ENCODE measurements at regions not wholly inside any gene's neighbourhood (a gene's known extent, or its start where the extent isn't known, plus 50 kb on each side); places are given as distances from the start of the nearest gene placed in this dataset.
"Not testable (repeated sequence)": the region's sequence is repeated elsewhere in the genome, so short reads cannot be mapped to it uniquely, and the experiment has no call there.

DNA sequence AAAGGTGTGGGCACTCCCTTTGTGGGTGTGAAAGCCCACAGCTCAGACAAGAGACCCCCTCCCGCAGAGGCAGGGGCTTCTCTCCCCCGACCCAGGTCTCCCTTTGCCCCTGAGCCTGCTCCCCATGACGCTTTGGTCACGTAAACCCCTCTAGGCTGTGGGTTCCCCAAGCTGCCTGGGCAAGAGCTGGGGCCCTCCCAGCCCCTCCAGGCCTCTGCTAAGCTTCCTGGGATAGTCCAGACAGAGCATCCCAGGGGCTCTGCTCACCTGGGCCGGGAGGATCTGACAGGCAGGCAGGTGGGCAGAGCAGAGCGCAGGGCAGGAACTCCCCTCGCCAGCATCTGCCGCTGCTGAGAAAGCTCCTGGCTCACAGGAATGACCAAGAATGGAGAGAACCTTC is 177.3 kb downstream of the BANP start:
- no peak for DNase-seq

DNA sequence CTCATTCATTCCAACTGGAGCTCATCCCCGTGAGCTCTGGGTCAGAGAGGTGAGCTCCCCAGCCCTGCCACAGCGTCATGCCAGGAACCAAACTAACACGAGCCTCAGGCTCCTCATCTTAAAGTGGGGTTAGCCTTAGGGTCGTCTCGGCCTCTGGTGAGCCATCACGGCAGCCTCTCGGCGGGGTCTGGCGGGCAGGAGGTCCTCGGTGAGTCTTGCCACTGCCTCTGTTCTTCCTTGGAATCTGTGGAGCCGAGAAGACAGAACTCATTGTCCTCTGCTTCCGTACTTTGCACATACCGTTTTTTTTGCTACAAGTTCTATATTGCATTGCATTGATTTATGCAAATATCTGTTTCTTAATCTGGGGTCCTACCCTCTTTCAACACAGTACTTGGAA is 177.9 kb downstream of the BANP start:
- DNase-seq = not testable (repeated sequence)

DNA sequence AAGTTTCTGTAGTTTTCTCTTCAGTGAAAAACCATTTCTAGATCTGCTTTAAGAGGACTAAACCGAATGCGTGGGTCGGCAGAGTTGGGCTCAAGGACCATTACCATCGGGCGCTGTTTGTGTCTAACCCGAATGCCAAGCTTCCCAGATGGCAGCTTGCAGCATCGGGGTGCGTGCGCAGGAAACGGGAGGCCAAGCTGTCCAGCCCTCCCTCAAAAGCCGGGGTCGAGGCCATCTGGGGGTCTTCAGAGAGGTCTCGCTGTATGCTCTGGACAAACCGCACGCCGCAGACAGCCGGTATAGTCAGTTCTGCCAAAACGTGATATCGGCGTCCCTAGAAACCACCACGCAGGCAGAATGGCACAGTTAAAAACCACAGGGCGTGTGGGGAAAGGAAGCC is 178.8 kb downstream of the BANP start:
- DNase-seq = no peak

DNA sequence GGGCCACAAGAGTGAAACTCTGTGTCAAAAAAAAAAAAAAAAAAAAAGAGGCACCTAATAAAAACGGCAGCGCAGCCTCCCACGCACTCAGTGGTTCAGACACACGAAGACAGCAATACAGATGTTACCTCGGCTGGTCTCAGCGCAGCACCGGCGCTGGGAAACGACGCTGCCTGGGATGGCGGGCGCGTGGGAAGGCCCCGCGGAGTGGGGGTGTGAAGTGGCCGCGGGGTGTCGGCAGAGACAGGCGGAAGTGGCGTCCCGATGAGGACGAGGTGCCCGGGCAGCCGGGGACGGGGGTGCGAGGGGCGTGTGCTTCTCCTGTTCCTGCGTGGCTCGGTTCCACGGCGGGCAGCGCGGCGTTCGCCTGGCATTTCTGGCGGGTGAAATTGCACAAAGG is 179.4 kb downstream of the BANP start:
- no peak for DNase-seq

DNA sequence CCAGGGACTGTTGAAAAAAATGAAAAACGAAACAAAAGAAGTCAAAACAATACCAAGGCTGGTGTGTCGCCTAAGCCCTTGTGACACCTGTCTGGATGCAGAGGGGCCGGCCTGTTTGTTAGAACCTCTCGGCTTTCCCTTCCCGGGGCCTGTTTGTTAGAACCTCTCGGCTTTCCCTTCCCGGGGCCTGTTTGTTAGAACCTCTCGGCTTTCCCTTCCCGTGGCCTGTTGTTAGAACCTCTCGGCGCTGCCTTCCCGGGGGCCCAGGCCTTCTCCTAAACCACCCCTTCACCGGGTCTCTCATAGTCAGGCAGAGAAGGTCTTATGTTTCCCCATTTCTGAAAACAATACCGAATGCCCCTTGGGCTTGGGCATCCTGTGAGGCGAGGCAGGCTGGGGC is 180.0 kb downstream of the BANP start:
- DNase-seq = no peak

DNA sequence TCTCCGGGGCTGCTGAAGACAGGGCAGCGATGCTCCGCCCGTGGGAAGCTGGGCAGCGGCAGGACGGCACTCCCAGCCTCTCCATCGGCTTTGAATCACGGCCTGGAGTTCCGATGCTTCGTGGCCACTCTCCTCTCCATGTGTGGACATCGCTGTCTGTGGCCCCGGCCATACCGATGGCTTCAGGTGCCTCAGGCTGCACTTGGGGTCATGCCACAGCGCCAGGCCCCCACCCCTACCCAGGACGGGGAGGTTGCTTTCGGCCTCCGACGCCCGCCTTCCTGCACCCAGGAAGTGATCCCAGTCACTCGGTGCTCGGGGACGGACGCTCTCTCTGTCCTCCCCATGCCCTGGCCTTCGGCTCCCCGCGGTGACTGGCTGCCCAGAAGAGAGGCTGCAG is 180.7 kb downstream of the BANP start:
- DNase-seq = no peak

DNA sequence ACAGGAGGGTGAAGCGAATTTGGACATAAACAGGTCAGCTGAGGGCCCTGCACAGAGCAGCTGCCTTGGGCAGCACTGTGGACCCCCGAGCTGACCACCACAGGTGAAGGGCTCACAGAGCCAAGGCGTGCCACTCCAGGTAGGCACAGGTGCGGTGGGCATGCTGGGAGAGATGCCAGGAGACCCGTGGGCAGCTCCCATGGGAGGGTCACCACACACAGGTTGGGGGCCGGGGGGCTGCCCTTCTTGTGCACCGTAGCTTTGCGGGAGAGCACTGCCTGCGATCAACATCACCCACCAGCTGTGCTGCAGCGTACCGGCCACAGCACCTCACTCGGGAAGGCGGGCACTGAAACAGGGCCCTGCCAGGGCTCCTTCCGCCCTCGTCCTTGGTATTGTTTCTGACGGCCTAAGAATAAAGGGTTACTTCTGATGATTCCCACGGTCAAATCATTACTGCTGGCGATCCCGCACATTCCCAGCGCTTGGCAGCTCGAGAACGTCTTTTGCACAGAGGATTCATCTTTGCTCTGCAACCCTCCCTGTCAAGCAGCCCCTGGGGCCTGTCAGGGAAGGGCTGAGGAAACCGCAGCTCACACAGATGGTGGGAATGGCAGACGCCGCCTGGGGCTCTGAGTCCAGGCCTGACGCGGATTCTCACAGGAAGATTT is 181.7 kb downstream of the BANP start:
- no peak for DNase-seq

DNA sequence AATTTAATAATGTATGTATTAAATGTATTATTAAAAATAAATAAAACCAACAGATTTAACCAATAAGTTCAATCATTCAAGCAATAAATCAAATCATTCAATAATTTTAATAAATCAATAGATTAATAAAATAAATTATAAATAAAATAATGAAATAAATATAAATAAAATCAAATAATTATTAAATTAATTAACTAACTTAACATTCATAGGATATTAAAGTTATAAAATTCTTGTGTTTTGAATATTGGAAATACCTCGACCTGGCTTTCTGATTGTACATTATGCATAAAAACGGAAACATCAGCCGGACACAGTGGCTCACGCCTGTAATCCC is 182.2 kb downstream of the BANP start:
- no peak for DNase-seq

DNA sequence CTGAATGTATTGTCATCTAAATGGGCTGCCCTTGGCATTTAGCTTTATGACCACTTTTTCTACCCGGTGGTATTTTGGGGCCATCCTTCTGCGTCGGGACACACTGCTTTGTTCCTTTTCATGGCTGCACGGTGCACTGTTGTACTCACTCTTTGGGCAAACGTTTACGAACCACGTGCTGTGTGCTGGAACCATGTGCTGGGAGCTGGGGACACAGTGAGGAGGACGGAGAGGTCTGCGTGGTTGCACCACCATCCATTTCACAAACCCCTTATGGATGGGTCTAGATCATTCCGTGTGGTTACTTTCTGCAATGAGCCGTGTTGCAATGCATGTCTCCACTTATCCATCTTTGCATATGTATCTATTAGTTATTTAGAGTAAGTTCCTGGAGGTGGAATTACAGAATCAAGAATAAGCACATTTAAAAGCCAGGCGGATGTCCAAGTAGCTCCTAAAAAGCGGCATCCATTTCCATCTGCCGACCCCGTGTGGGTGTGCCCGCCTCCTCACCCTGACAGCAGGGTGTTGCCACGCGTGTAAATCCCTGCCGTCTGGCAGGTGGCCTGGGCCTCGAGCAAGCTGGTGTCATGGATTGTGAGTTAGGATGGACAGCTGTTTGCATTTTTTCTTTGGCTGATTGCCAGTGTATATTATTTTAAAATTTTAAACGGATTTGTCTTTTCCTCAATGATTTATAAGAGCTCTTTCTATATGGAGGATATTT is 183.1 kb downstream of the BANP start:
- not testable (repeated sequence) for DNase-seq

DNA sequence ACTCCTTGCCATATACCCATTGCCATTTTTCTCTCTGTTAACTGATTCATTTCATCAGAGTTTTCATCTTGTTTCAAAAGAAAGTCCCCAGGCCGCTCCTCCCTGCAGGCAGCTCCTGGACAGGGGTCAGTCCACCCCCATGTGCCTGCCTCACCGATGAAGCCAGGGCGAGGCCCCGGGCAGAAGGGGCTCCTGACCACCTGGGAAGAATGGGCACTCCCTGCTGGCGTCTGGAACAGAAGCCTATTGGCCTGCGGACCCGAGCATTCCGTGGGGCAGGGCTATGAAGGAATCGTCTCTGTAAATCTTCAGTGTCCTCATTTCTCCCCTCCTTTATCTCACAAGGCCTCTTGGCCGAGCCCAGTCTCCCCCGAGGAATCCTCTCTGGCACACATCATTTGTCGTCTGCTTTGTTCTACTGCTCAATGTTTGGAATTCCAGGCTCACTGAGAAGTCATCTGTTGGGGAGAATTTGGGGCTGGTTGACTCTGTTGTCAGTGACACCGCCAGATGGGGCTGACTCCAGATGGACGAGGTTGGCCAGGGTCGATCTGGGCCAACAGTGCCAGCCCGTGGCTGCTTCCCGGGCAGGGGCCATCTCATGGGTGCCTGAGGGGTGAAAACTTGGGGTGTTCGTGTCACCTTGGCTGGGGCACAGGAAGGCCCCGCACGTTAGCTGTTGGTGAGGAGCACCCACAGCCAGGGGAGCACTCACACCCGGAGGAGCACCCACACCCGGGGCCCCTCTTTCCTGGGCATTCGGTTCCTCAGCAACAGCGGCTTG is 183.9 kb downstream of the BANP start:
- not testable (repeated sequence) for DNase-seq

DNA sequence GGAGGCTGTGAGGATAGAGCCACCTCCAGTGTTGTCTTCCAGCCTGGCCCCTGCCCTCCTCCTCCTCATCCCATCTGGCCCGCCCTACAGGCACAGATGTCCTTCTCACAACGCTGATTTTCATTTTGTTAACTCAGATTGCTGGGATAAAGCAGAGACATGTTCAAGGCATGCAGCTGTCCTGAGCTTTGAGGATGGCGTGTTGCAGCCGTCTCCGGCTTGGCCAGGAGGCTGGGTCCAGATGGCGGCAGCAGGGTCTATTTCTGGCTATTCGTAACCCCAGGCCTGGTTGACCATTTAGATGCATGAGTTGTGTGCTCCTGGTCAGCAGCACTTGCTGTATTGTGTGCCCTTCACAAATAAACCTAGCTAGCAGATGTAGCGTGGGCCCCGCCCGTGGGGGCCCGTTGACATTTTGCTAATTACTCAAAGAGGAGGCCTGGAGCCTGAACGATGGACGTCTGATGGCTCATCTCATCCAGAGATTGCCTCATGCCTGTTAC is 185.0 kb downstream of the BANP start:
- DNase-seq = not testable (repeated sequence)

DNA sequence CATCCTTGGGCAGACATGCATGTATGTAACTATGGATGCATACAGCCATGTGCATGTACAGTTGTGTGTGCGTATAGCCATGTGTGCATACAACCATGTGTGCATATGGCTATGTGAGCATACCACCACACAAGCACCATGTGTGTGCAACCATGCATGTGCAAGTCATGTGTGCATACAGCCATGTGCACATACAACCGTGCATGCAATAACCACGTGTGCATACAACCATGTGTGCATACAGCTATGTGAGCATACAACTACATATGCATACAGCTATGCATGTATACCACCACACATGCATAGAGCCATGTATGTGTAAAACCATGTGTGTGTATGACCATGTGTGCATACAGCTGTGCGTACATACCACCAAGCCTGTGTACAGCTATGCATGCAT is 185.7 kb downstream of the BANP start:
- not testable (repeated sequence) for DNase-seq

DNA sequence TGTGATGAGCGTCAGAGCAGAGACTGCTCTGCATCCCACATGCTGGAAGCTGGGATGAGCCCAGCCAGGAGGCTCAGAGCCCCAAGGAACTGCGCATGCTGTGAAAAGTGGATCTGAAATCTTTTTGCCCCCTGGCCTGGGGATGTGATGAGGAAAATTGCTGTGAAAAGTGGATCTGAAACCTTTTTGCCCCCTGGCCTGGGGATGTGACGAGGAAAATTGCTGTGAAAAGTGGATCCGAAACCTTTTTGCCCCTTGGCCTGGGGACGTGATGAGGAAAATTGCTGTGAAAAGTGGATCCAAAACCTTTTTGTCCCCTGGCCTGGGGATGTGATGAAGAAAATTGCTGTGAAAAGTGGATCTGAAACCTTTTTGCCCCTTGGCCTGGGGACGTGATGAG is 187.9 kb downstream of the BANP start:
- DNase-seq = not testable (repeated sequence)

DNA sequence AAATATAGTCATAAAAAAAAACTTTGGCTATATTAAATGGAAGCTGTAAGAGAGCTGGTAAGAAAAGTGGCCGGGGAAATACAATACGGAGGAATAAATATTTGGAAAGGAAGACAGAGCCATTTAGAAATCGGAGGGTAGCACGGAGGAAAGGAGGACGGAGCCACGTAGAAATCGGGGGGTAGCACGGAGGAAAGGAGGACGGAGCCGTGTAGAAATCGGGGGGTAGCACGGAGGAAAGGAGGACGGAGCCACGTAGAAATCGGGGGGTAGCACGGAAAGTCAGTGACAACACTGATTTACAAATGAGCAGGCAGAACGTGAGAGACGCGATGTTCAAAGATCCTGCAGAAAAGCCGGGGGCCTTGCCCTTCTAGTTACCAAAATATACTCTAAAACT is 189.0 kb downstream of the BANP start:
- DNase-seq = not testable (repeated sequence)

DNA sequence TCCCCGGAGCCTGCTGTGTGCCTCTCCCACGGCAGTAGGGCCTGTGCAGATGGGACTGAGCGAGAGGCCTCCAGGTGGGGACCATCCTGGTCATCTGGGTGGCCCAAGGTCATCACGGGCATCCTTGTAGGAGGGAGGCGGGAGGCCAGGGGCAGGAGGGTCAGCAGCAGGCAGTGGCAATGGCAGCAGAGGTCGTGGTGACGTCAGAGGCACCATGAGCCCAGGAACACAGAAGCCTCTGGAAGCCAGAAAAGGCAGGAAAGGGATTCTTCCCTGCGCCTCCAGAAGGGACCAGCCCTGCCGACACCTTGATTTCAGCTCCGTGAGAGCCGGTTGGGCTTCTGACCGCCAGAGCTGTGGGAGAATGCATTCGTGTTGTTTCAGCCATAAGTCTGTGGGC is 190.3 kb downstream of the BANP start:
- DNase-seq = no peak

DNA sequence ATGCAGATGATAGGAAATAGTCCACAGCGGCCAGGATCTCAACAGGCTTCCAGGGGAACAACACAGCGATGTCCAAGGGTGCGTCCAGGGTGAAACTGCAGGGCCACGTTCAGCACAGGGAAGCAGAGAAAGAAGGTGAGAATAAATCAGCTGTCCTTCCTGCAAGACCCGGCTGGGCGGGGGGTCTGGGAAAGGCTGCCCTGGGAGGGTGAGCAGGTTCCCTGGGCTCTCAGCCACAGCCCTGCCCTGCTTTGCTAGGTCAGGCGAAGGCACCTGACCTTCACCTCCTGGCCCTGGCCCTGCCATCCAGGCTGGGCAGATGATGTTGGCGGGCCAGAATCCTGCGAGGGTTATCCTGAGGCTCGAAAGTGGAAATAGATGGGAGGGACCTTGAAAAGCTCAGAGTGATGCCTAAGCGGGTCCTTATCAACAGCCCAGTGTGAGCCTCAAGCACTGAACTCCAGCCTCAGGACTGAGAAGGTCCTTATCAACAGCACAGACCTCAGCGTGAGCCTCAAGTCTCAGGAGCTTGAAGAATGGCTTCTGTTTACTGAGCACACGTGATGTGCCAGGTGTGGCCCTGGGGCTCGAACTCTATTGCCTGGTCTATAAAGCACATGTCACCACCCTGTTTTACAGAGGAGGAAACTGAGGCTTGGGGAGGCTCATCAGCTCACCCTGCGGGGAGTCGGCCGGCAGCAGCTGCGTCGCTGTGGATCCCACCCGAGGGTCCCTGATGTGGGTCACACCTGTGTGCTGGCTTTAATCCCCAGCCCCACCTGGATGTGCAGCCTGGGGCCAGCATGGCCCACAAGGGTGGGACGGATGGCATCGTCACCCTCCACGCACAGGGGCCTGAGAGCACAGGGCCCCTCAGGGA is 191.1 kb downstream of the BANP start:
- DNase-seq = not testable (repeated sequence)

DNA sequence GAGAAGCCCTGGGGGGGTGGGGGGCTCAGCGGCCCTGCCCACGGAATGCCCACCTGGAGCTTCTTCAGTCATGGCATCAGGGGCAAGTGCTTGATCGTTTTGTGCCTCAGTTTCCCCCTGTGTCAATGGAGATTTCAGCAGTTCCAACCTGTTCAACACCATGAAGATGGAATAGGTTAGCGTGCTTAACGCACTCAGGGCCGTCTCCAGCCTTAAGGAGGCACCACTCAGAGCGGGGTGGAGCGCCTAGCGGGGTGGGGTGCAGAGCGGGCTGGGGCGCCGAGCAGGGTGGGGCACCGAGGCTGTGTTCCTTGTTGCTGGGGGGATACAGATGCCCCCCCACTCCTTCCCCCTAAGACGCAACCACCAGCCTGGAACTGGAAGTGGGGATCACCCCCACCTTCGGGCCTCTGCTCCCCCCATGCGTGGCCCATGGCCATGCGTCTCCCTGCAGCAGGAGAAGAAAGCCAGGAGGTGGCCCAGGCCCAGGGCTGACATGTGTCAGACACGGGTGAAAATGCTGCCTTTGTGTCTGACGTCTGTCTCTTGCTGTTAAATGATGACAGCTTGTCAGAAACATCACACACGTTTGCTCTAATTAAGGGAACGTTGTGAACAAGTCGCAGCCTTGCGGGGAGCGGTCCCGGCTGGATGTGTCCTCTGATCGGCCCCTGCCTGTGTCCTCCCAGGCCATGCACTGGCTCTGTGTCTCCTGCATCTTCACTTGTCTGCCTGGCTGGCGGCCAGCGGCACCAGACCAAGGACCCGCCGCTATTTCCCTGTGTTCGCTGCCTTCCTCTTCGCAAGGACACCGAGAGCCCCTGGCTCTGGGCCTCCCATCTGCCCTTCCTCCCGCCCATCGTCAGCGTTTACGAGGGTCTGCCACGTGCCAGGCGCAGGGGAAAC is 192.1 kb downstream of the BANP start:
- DNase-seq = not testable (repeated sequence)

DNA sequence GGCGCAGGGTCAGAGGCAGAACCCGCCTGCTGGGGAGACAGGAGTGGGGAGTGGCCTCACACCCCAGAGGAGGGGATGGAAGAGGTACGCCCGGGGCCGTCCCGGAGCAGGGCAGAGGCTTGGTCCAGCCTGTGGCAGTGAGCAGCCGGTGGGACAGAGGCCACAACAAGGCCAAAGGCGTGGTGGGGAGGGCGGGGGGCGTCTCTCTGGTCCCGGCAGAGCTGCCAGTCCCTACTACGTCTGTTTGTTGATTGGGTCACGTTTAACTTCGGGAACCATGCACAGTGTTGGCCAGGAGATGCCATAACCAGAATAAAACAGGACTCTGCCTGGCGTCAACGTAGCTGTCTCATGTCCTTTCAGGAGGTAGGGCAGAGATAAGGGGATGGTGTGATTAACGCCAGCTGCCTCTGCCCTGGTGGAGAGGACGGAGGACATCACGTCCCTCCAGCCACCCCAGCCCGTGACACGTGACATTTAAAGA is 192.8 kb downstream of the BANP start:
- DNase-seq = no peak

DNA sequence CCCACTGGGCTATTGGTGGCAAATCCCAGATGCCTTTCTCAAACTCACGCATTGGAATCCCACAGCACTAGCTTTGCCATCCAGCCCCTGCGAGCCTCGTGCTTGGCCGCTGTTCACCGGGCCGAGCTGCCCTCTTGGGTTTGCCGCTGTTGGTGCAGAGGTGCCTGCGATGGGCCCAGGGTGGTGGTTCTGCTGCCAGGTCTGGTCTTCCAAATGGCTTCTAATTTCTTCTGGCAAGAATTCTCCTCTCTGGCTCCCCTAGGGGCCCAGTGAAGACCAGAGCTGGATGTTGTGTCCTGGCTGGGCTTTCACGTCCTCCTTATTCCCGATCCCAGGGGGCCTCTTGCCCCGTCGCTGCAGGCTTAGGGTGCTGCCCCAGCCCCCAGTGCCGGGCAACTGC is 194.1 kb downstream of the BANP start:
- not testable (repeated sequence) for DNase-seq

DNA sequence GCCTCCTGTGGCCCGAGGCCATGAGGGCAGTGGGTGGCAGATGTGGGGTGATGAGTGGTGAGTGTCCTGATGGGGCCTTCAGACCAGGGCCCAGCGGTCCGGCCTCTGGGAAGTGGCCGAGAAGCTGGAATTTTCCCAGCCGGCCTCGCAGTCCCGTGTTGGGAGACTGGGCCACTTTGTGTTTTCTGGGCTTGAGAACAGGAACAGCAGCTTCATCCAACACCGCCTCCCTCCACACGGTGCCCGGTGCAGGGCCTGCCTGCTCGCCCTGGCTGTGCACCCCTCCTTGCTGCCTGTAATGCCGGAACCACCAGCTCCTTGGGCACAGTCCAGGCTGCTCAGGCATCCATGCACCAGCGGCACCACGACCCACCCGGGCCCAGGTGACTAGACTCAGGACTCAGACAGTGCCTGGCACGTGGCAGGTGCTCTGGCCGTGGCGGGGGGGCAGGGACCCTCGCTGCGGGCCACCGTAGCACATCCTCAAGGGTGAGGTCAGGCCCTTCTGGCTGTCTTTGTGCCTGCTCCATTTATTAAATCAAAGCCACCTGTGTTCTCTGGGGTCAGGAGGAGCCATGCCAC is 194.7 kb downstream of the BANP start:
- not testable (repeated sequence) for DNase-seq

DNA sequence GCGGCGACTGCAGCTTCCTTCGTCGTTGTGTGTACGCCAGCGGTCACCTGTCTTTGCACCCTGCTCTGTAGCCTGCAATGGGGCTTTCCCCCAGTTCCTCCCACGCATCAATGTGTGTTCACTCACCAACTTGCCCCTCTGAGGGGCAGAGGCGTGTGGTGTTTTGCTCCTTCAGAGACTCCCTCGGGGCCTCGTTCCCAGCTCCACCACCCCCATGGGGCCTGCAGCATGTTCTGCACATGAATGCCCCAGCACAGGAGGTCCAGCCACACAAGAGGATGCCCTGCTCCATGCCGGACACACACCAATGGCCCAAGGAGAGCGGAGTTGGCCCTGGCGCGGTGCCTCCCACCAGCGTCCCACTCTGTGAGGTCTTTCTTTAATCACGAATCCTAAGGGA is 196.8 kb downstream of the BANP start:
- not testable (repeated sequence) for DNase-seq
